ENCODE measurements at regions not wholly inside any gene's neighbourhood (a gene's known extent, or its start where the extent isn't known, plus 50 kb on each side); places are given as distances from the start of the nearest gene placed in this dataset.
"Not testable (repeated sequence)": the region's sequence is repeated elsewhere in the genome, so short reads cannot be mapped to it uniquely, and the experiment has no call there.

- Mint-ChIP-seq H3K9me3 (peaks cover 7% of the 10 kb centered on the region), H3K4me3 (no peak overlapping the region), H3K27ac (no peak overlapping the region), H3K27me3 (no peaks in the 10 kb centered on the region), H3K4me1 (no peaks in the 10 kb centered on the region), H3K36me3 (ENCODE audit: low read depth) (no peaks in the 10 kb centered on the region)
- DNase-seq (no peak), ATAC-seq (ENCODE audit: low read depth) (no peak)
- ChIA-PET POLR2A (no interaction called here), CTCF (no interaction called here)
- intact Hi-C loops (cut with micrococcal nuclease): no loop called here
- no peak for TF ChIP-seq CTCF (IDR thresholded peaks at IDR 0.05)
Observed at GRCh38 chr1:188735567-188735966, 1742.1 kb downstream of the BRINP3 start.

GRCh38 chr1:188749275-188749674 is 1728.4 kb downstream of the BRINP3 start:
- H3K4me3 Mint-ChIP-seq; ATAC-seq (ENCODE audit: low read depth); DNase-seq; H3K4me1 Mint-ChIP-seq; H3K27ac Mint-ChIP-seq; intact Hi-C loops (cut with micrococcal nuclease); H3K27me3 Mint-ChIP-seq; CTCF ChIA-PET; H3K36me3 Mint-ChIP-seq (ENCODE audit: low read depth); POLR2A ChIA-PET: not testable (repeated sequence)
- H3K9me3 Mint-ChIP-seq: peaks cover 13% of the 10 kb centered on the region

- intact Hi-C loops (cut with micrococcal nuclease); POLR2A ChIA-PET; H3K4me3 Mint-ChIP-seq; H3K36me3 Mint-ChIP-seq (ENCODE audit: low read depth); CTCF ChIA-PET; DNase-seq; H3K27ac Mint-ChIP-seq; ATAC-seq (ENCODE audit: low read depth); H3K27me3 Mint-ChIP-seq; H3K4me1 Mint-ChIP-seq: not testable (repeated sequence)
- peaks cover 13% of the 10 kb centered on the region for H3K9me3 Mint-ChIP-seq
Observed at GRCh38 chr1:188752027-188752426, 1725.6 kb downstream of the BRINP3 start.

- H3K27me3 Mint-ChIP-seq; DNase-seq; H3K27ac Mint-ChIP-seq; H3K4me3 Mint-ChIP-seq; H3K4me1 Mint-ChIP-seq; ATAC-seq (ENCODE audit: low read depth); H3K36me3 Mint-ChIP-seq (ENCODE audit: low read depth); intact Hi-C loops (cut with micrococcal nuclease); POLR2A ChIA-PET; H3K9me3 Mint-ChIP-seq; CTCF ChIA-PET: not testable (repeated sequence)
Observed at GRCh38 chr1:188757747-188758146, 1719.9 kb downstream of the BRINP3 start.

GRCh38 chr1:188761226-188761625 is 1716.4 kb downstream of the BRINP3 start:
- no peak for ATAC-seq (ENCODE audit: low read depth)
- POLR2A ChIA-PET: no interaction called here

GRCh38 chr1:188762166-188762743 is 1715.4 kb downstream of the BRINP3 start:
- POLR2A ChIA-PET: no interaction called here
- DNase-seq (no peak), ATAC-seq (ENCODE audit: low read depth) (no peak)
- intact Hi-C loops (cut with micrococcal nuclease): no loop called here
- Mint-ChIP-seq H3K27me3 (no peaks in the 10 kb centered on the region), H3K4me1 (no peaks in the 10 kb centered on the region), H3K36me3 (ENCODE audit: low read depth) (no peaks in the 10 kb centered on the region), H3K9me3 (peaks cover 5% of the 10 kb centered on the region), H3K4me3 (no peak overlapping the region), H3K27ac (no peak overlapping the region)
- CTCF ChIA-PET: no interaction called here
- no peak for TF ChIP-seq CTCF (IDR thresholded peaks at IDR 0.05)

More at GRCh38 chr1:188761226-188761625, 1716.4 kb downstream of the BRINP3 start:
- CTCF ChIA-PET: no interaction called here
- intact Hi-C loops (cut with micrococcal nuclease): no loop called here
- no peak overlapping the region for H3K27ac Mint-ChIP-seq
- no peak overlapping the region for H3K4me3 Mint-ChIP-seq
- DNase-seq: no peak
- no peaks in the 10 kb centered on the region for H3K4me1 Mint-ChIP-seq
- no peaks in the 10 kb centered on the region for H3K27me3 Mint-ChIP-seq
- no peaks in the 10 kb centered on the region for H3K36me3 Mint-ChIP-seq (ENCODE audit: low read depth)
- H3K9me3 Mint-ChIP-seq: peaks cover 5% of the 10 kb centered on the region
- TF ChIP-seq CTCF (IDR thresholded peaks at IDR 0.05): no peak

- intact Hi-C loops (cut with micrococcal nuclease): no loop called here
- peaks cover 5% of the 10 kb centered on the region for H3K9me3 Mint-ChIP-seq
- ATAC-seq (ENCODE audit: low read depth) (no peak), DNase-seq (no peak)
- ChIA-PET CTCF (no interaction called here), POLR2A (no interaction called here)
- H3K4me3 Mint-ChIP-seq: no peak overlapping the region
- H3K36me3 Mint-ChIP-seq (ENCODE audit: low read depth): no peaks in the 10 kb centered on the region
- H3K27ac Mint-ChIP-seq: no peak overlapping the region
- no peaks in the 10 kb centered on the region for H3K4me1 Mint-ChIP-seq
- TF ChIP-seq CTCF (IDR thresholded peaks at IDR 0.05): no peak
- H3K27me3 Mint-ChIP-seq: no peaks in the 10 kb centered on the region
Observed at GRCh38 chr1:188763541-188763940, 1714.1 kb downstream of the BRINP3 start.

Measured in activated B cell treated with CpG ODN at 0.5 μM for 24 hours (primary cell).